HepG2 (cell line): ENCODE measurements at regions not wholly inside any gene's neighbourhood (a gene's known extent, or its start where the extent isn't known, plus 50 kb on each side); places are given as distances from the start of the nearest gene placed in this dataset.
"Not testable (repeated sequence)": the region's sequence is repeated elsewhere in the genome, so short reads cannot be mapped to it uniquely, and the experiment has no call there.

Experiments used
- ATAC-seq: fragments of 200-7000 bp; cut with Tn5 transposase; 3 replicates; pipeline ENCODE4 v1.9.1; 2020; ENCODE audit warnings: mild to moderate bottlenecking, moderate library complexity
- BruUV-seq: library from RNA; stranded (reverse); fragments of 400-500 nt; replicated peaks from 2 replicates; lab custom pipeline; 2021; lab: Mats Ljungman, UMichigan
- CTCF ChIA-PET: fragments of 300-600 bp; formaldehyde crosslinking; extraction: SDS; loops from one replicate; lab custom pipeline; 2021; ENCODE audit warnings: low total read pairs, inconsistent platforms, low intra/inter-chr PET ratio; lab: Yijun Ruan, JAX
- POLR2A ChIA-PET: fragments of 350-600 bp; sonication (Branson Sonifier 250); formaldehyde crosslinking; loops from one replicate; lab custom pipeline; 2020; ENCODE audit warnings: antibody characterized with exemption, inconsistent platforms; lab: Yijun Ruan, JAX
- DNase-seq: peaks from one replicate; pipeline ENCODE4 v3.0.0-alpha.2; 2015; ENCODE audit warnings: low spot score
- FAIRE-seq: peaks from 3 replicates; lab custom pipeline; 2011; peaks lifted over from hg19 to GRCh38; lab: Jason Lieb, UNC
- H2AFZ ChIP-seq: one replicate; pipeline ENCODE4 v1.6.1; 2011; ENCODE audit warnings: low read length, inconsistent platforms
- H3K27ac ChIP-seq: fragments of 300-600 bp; 3 replicates; pipeline ENCODE4 v1.8.0; 2011; ENCODE audit warnings: mixed run types, mild to moderate bottlenecking, mixed read lengths, low read length, inconsistent platforms; ENCODE audit not compliant: insufficient read depth; ENCODE audit errors: extremely low read length
- H3K27me3 ChIP-seq, 2 experiments: fragments of 200-600 bp in 1 of 2; 2 replicates in 1 of 2; 3 replicates in 1 of 2; pipeline versions ENCODE4 v1.6.0 to v1.8.0; 2011; ENCODE audit warnings: low read length in 2 of 2, mild to moderate bottlenecking in 2 of 2, moderate library complexity in 2 of 2, inconsistent platforms in 1 of 2; ENCODE audit not compliant: insufficient read depth in 2 of 2, control insufficient read depth in 1 of 2
- H3K36me3 ChIP-seq, 2 experiments: fragments of 200-600 bp in 1 of 2; replicated peaks in 1 of 2; 2 replicates in 1 of 2; 3 replicates in 1 of 2; pipeline versions ENCODE4 v1.5.1 to v1.8.0; 2011; ENCODE audit warnings: low read length in 2 of 2, inconsistent platforms in 1 of 2; ENCODE audit not compliant: insufficient read depth in 2 of 2, control insufficient read depth in 1 of 2
- H3K4me1 ChIP-seq: 2 replicates; pipeline ENCODE4 v1.5.1; 2012; ENCODE audit warnings: low read length, inconsistent platforms; ENCODE audit not compliant: insufficient read depth
- H3K4me2 ChIP-seq: 2 replicates; pipeline ENCODE4 v1.6.0; 2011; ENCODE audit warnings: low read depth, low read length, inconsistent platforms
- H3K4me3 ChIP-seq, 3 experiments: fragments of 200-600 bp in 1 of 3; sonication (generic), shearing (Covaris generic) in 1 of 3; replicated peaks in 1 of 3; 2 replicates each; pipeline ENCODE4 v1.5.1; 2011 to 2016; ENCODE audit warnings: low read length in 3 of 3, inconsistent platforms in 2 of 3, low read depth in 2 of 3, mild to moderate bottlenecking in 2 of 3, control low read depth in 1 of 3, mixed read lengths in 1 of 3; ENCODE audit not compliant: insufficient read depth in 1 of 3
- H3K79me2 ChIP-seq: one replicate; pipeline ENCODE4 v1.6.1; 2011; ENCODE audit warnings: low read length, inconsistent platforms; ENCODE audit not compliant: insufficient read depth
- H3K9ac ChIP-seq: 2 replicates; pipeline ENCODE4 v1.6.0; 2011; ENCODE audit warnings: mild to moderate bottlenecking, low read depth, low read length, inconsistent platforms; ENCODE audit not compliant: insufficient read depth
- H3K9me3 ChIP-seq: 2 replicates; pipeline ENCODE4 v1.5.1; 2012; ENCODE audit warnings: mild to moderate bottlenecking, low read length
- H4K20me1 ChIP-seq: 2 replicates; pipeline ENCODE4 v1.6.0; 2011; ENCODE audit warnings: inconsistent platforms, mild to moderate bottlenecking, low read length, moderate library complexity; ENCODE audit not compliant: insufficient read depth
- DZIP1 ChIP-seq: sonication (generic); formaldehyde crosslinking; IDR thresholded peaks from 2 replicates; pipeline ENCODE4 v1.5.0; 2020; ENCODE audit warnings: mild to moderate bottlenecking, missing genetic modification reagents
- ZBTB8A ChIP-seq: sonication (generic); formaldehyde crosslinking; IDR thresholded peaks from 2 replicates; pipeline ENCODE4 v1.4.0; 2020; ENCODE audit warnings: mild to moderate bottlenecking, low read depth, missing genetic modification reagents, borderline replicate concordance
- ZFP90 ChIP-seq: sonication (generic); formaldehyde crosslinking; IDR thresholded peaks from 2 replicates; pipeline ENCODE4 v1.8.0; 2022; ENCODE audit warnings: missing genetic modification reagents, mild to moderate bottlenecking, inconsistent platforms, borderline replicate concordance
- ZNF235 ChIP-seq: sonication (generic); formaldehyde crosslinking; IDR thresholded peaks from 2 replicates; pipeline ENCODE4 v1.8.1; 2023; ENCODE audit warnings: mild to moderate bottlenecking, missing genetic modification reagents, borderline replicate concordance
- WGBS: methylation state at CpG from one replicate; pipeline ENCODE4 v1.1.6; 2017; ENCODE audit warnings: low lambda C conversion rate; 5-methylcytosine and 5-hydroxymethylcytosine counted together
- in situ Hi-C: cut with HindIII; loops from 2 replicates; pipeline ENCODE4 v1.10.0; 2017; ENCODE audit warnings: low pct_unique_long_range_greater_than_20kb; ENCODE audit not compliant: extremely low pct_ligation_motif_present
- intact Hi-C: fragments of 100-400 bp; cut with micrococcal nuclease; formaldehyde crosslinking; loops from one replicate; pipeline ENCODE4 v1.10.0; 2022; ENCODE audit not compliant: unreplicated experiment

GRCh38 chr2:94725543-94725942 lies 145.7 kb upstream of the TEKT4 start (continued):
- TF ChIP-seq ZFP90 (CRISPR knock-in tag) (no peak), ZBTB8A (CRISPR knock-in tag) (no peak), DZIP1 (no peak), ZNF235 (CRISPR knock-in tag) (no peak)

- DNase-seq, ATAC-seq, H2AFZ ChIP-seq, POLR2A ChIA-PET, intact Hi-C loops, BruUV-seq, FAIRE-seq, CTCF ChIA-PET, in situ Hi-C loops, H3K9me3 ChIP-seq, H3K4me2 ChIP-seq, H4K20me1 ChIP-seq, H3K4me1 ChIP-seq, H3K79me2 ChIP-seq, H3K36me3 ChIP-seq, H3K27ac ChIP-seq, H3K27me3 ChIP-seq, H3K4me3 ChIP-seq, H3K9ac ChIP-seq: not testable (repeated sequence)
- 79% methylated on average over 34 of the region's 34 CpGs for WGBS
Observed at GRCh38 chr2:94735536-94735935, 135.7 kb upstream of the TEKT4 start.
